HUES64 (cell line): ENCODE measurements at regions not wholly inside any gene's neighbourhood (a gene's known extent, or its start where the extent isn't known, plus 50 kb on each side); places are given as distances from the start of the nearest gene placed in this dataset.

Experiments
- H3K27ac ChIP-seq: 2 replicates; pipeline ENCODE4 v1.7.0; 2013; ENCODE audit warnings: low read depth, low read length, inconsistent platforms
- H3K27me3 ChIP-seq: 2 replicates; pipeline ENCODE4 v1.6.1; 2013; ENCODE audit warnings: mild to moderate bottlenecking, low read length; ENCODE audit not compliant: insufficient read depth
- H3K36me3 ChIP-seq: 2 replicates; pipeline ENCODE4 v1.6.1; 2013; ENCODE audit warnings: mild to moderate bottlenecking, low read length; ENCODE audit not compliant: insufficient read depth
- H3K4me1 ChIP-seq: 2 replicates; pipeline ENCODE4 v1.6.1; 2013; ENCODE audit warnings: mild to moderate bottlenecking, low read length, moderate library complexity; ENCODE audit not compliant: insufficient read depth
- H3K4me3 ChIP-seq: 2 replicates; pipeline ENCODE4 v1.5.1; 2013; ENCODE audit warnings: mild to moderate bottlenecking, low read length, moderate library complexity
- H3K9ac ChIP-seq: 2 replicates; pipeline ENCODE4 v1.6.1; 2013; ENCODE audit warnings: mild to moderate bottlenecking, low read depth, low read length
- H3K9me3 ChIP-seq: 2 replicates; pipeline ENCODE4 v1.6.1; 2013; ENCODE audit warnings: low read depth, low read length; ENCODE audit not compliant: insufficient read depth
- WGBS: fragments of 150-250, 120-280 bp; methylation state at CpG from one replicate; pipeline ENCODE4 v1.1.7; 2013; ENCODE audit warnings: missing lambda C conversion rate; 5-methylcytosine and 5-hydroxymethylcytosine counted together

GRCh38 chr14:82549306-82549990, 1015.8 kb upstream of the SEL1L start:
- WGBS = 90% methylated on average over 8 of the region's 9 CpGs
- no peaks in the 10 kb centered on the region for H3K36me3 ChIP-seq
- H3K9me3 ChIP-seq = no peaks in the 10 kb centered on the region
- 0 out of 2 replicates have a peak, but pooled peaks cover 3% of the 10 kb centered on the region for H3K4me1 ChIP-seq
- no peak overlapping the region for H3K27ac ChIP-seq
- no peak overlapping the region for H3K9ac ChIP-seq
- H3K27me3 ChIP-seq = no peaks in the 10 kb centered on the region
- H3K4me3 ChIP-seq = no peak overlapping the region

GRCh38 chr14:82562881-82563280, 1029.2 kb upstream of the SEL1L start:
- Histone ChIP-seq H3K27me3 (no peaks in the 10 kb centered on the region), H3K36me3 (no peaks in the 10 kb centered on the region), H3K4me1 (no peaks in the 10 kb centered on the region), H3K27ac (no peak overlapping the region), H3K4me3 (no peak overlapping the region), H3K9ac (no peak overlapping the region), H3K9me3 (no peaks in the 10 kb centered on the region)
- 95% methylated on average over 2 of the region's 2 CpGs for WGBS

GRCh38 chr14:82565825-82566224, 1032.2 kb upstream of the SEL1L start:
- H3K9me3 ChIP-seq = no peaks in the 10 kb centered on the region
- H3K27ac ChIP-seq = no peak overlapping the region
- no peaks in the 10 kb centered on the region for H3K4me1 ChIP-seq
- H3K27me3 ChIP-seq = no peaks in the 10 kb centered on the region
- 28% methylated on average over 1 of the region's 1 CpG for WGBS
- no peaks in the 10 kb centered on the region for H3K36me3 ChIP-seq
- no peak overlapping the region for H3K4me3 ChIP-seq
- no peak overlapping the region for H3K9ac ChIP-seq

GRCh38 chr14:82587226-82587625, 1053.6 kb upstream of the SEL1L start:
- no peak overlapping the region for H3K4me3 ChIP-seq
- no peaks in the 10 kb centered on the region for H3K27me3 ChIP-seq
- WGBS = 97% methylated on average over 3 of the region's 3 CpGs
- no peaks in the 10 kb centered on the region for H3K9me3 ChIP-seq
- no peaks in the 10 kb centered on the region for H3K4me1 ChIP-seq
- no peak overlapping the region for H3K27ac ChIP-seq
- H3K36me3 ChIP-seq = no peaks in the 10 kb centered on the region
- no peak overlapping the region for H3K9ac ChIP-seq

GRCh38 chr14:82595466-82595865, 1061.8 kb upstream of the SEL1L start:
- Histone ChIP-seq H3K9ac (no peak overlapping the region), H3K4me1 (no peaks in the 10 kb centered on the region), H3K9me3 (no peaks in the 10 kb centered on the region), H3K36me3 (no peaks in the 10 kb centered on the region), H3K4me3 (no peak overlapping the region), H3K27ac (no peak overlapping the region), H3K27me3 (no peaks in the 10 kb centered on the region)

GRCh38 chr14:82602794-82603193, 1069.1 kb upstream of the SEL1L start:
- Histone ChIP-seq H3K27me3 (no peaks in the 10 kb centered on the region), H3K9ac (no peak overlapping the region), H3K27ac (no peak overlapping the region), H3K4me3 (no peak overlapping the region), H3K4me1 (no peaks in the 10 kb centered on the region), H3K36me3 (no peaks in the 10 kb centered on the region), H3K9me3 (no peaks in the 10 kb centered on the region)
- WGBS = no CpG with 5 or more reads among the region's 1 CpG

- Histone ChIP-seq H3K9me3 (no peaks in the 10 kb centered on the region), H3K36me3 (no peaks in the 10 kb centered on the region), H3K4me3 (no peak overlapping the region), H3K9ac (no peak overlapping the region), H3K27ac (no peak overlapping the region), H3K27me3 (no peaks in the 10 kb centered on the region), H3K4me1 (no peaks in the 10 kb centered on the region)
Measured at GRCh38 chr14:82604819-82605218, 1071.2 kb upstream of the SEL1L start.

GRCh38 chr14:82621881-82622450, 1088.3 kb upstream of the SEL1L start:
- Histone ChIP-seq H3K27ac (no peak overlapping the region), H3K27me3 (no peaks in the 10 kb centered on the region), H3K9ac (no peak overlapping the region), H3K4me1 (no peaks in the 10 kb centered on the region), H3K4me3 (no peak overlapping the region), H3K36me3 (no peaks in the 10 kb centered on the region), H3K9me3 (no peaks in the 10 kb centered on the region)
- WGBS = 92% methylated on average over 7 of the region's 9 CpGs

- H3K9ac ChIP-seq = no peak overlapping the region
- no peak overlapping the region for H3K4me3 ChIP-seq
- no peaks in the 10 kb centered on the region for H3K27me3 ChIP-seq
- H3K4me1 ChIP-seq = no peaks in the 10 kb centered on the region
- H3K9me3 ChIP-seq = no peaks in the 10 kb centered on the region
- no peak overlapping the region for H3K27ac ChIP-seq
- no peaks in the 10 kb centered on the region for H3K36me3 ChIP-seq
- 76% methylated on average over 5 of the region's 5 CpGs for WGBS
Measured at GRCh38 chr14:82626156-82627066, 1092.8 kb upstream of the SEL1L start.

GRCh38 chr14:82635915-82636314, 1102.3 kb upstream of the SEL1L start:
- Histone ChIP-seq H3K9me3 (peaks cover 3% of the 10 kb centered on the region; the same call in 1 of the 2 replicates), H3K27ac (no peak overlapping the region), H3K4me1 (no peaks in the 10 kb centered on the region), H3K36me3 (no peaks in the 10 kb centered on the region), H3K4me3 (no peak overlapping the region), H3K27me3 (no peaks in the 10 kb centered on the region), H3K9ac (no peak overlapping the region)

GRCh38 chr14:82636426-82636825, 1102.8 kb upstream of the SEL1L start:
- Histone ChIP-seq H3K27ac (no peak overlapping the region), H3K9ac (no peak overlapping the region), H3K9me3 (peaks cover 3% of the 10 kb centered on the region; the same call in 1 of the 2 replicates), H3K4me3 (no peak overlapping the region), H3K36me3 (no peaks in the 10 kb centered on the region), H3K27me3 (no peaks in the 10 kb centered on the region), H3K4me1 (no peaks in the 10 kb centered on the region)
